Muscle layer of colon (tissue), 2 donors: ENCODE measurements at regions not wholly inside any gene's neighbourhood (a gene's known extent, or its start where the extent isn't known, plus 50 kb on each side); places are given as distances from the start of the nearest gene placed in this dataset.

Experiments used
- H3K27ac ChIP-seq: one replicate; pipeline ENCODE4 v1.7.0; 2013; ENCODE audit warnings: low read depth, mild to moderate bottlenecking, low read length, moderate library complexity
- H3K27me3 ChIP-seq, 2 donors: one replicate each; pipeline ENCODE4 v1.7.0; 2013; ENCODE audit warnings: low read length in 2 of 2, mild to moderate bottlenecking in 2 of 2; ENCODE audit not compliant: insufficient read depth in 2 of 2, control insufficient read depth in 1 of 2
- H3K36me3 ChIP-seq: one replicate; pipeline ENCODE4 v1.7.0; 2013; ENCODE audit warnings: mild to moderate bottlenecking, low read length; ENCODE audit not compliant: insufficient read depth
- H3K4me1 ChIP-seq: one replicate; pipeline ENCODE4 v1.7.0; 2013; ENCODE audit warnings: mild to moderate bottlenecking, low read length; ENCODE audit not compliant: insufficient read depth
- H3K4me3 ChIP-seq, 2 donors: one replicate each; pipeline ENCODE4 v1.7.0; 2013; ENCODE audit warnings: low read length in 2 of 2, low read depth in 1 of 2, mild to moderate bottlenecking in 1 of 2, moderate library complexity in 1 of 2
- H3K9ac ChIP-seq: one replicate; pipeline ENCODE4 v1.7.0; 2013; ENCODE audit warnings: low read length
- H3K9me3 ChIP-seq: one replicate; pipeline ENCODE4 v1.7.0; 2013; ENCODE audit warnings: mild to moderate bottlenecking, low read length
- donor health status: abdominal sarcoma.
- donor health status: Adenocarcinoma of cecum.

GRCh38 chr5:123879071-123879470 is 367.1 kb downstream of the CSNK1G3 start:
- no peak overlapping the region for H3K4me3 ChIP-seq
- no peaks in the 10 kb centered on the region for H3K9me3 ChIP-seq
- H3K36me3 ChIP-seq = no peaks in the 10 kb centered on the region
- H3K9ac ChIP-seq = no peak overlapping the region
- H3K27ac ChIP-seq = no peak overlapping the region
- no peaks in the 10 kb centered on the region for H3K27me3 ChIP-seq
- no peaks in the 10 kb centered on the region for H3K4me1 ChIP-seq

GRCh38 chr5:123876276-123876790 is 364.4 kb downstream of the CSNK1G3 start:
- Histone ChIP-seq H3K4me3 (no peak overlapping the region), H3K4me1 (no peaks in the 10 kb centered on the region), H3K27me3 (no peaks in the 10 kb centered on the region), H3K27ac (no peak overlapping the region), H3K9me3 (no peaks in the 10 kb centered on the region), H3K36me3 (no peaks in the 10 kb centered on the region), H3K9ac (no peak overlapping the region)

- Histone ChIP-seq H3K4me3 (no peak overlapping the region), H3K9me3 (no peaks in the 10 kb centered on the region), H3K36me3 (no peaks in the 10 kb centered on the region), H3K9ac (no peak overlapping the region), H3K27ac (no peak overlapping the region), H3K27me3 (no peaks in the 10 kb centered on the region), H3K4me1 (no peaks in the 10 kb centered on the region)
Observed at GRCh38 chr5:123875561-123876275, 363.7 kb downstream of the CSNK1G3 start.

GRCh38 chr5:123874600-123875201 is 362.7 kb downstream of the CSNK1G3 start:
- no peak overlapping the region for H3K9ac ChIP-seq
- no peak overlapping the region for H3K27ac ChIP-seq
- no peaks in the 10 kb centered on the region for H3K4me1 ChIP-seq
- H3K4me3 ChIP-seq = no peak overlapping the region
- no peaks in the 10 kb centered on the region for H3K27me3 ChIP-seq
- H3K9me3 ChIP-seq = no peaks in the 10 kb centered on the region
- no peaks in the 10 kb centered on the region for H3K36me3 ChIP-seq

- Histone ChIP-seq H3K27me3 (no peaks in the 10 kb centered on the region), H3K9me3 (no peaks in the 10 kb centered on the region), H3K4me3 (no peak overlapping the region), H3K4me1 (no peaks in the 10 kb centered on the region), H3K27ac (no peak overlapping the region), H3K9ac (no peak overlapping the region), H3K36me3 (no peaks in the 10 kb centered on the region)
Observed at GRCh38 chr5:123873846-123874245, 361.9 kb downstream of the CSNK1G3 start.

- Histone ChIP-seq H3K27me3 (no peaks in the 10 kb centered on the region), H3K27ac (no peak overlapping the region), H3K9me3 (no peaks in the 10 kb centered on the region), H3K4me1 (peaks cover 5% of the 10 kb centered on the region), H3K4me3 (no peak overlapping the region), H3K9ac (no peak overlapping the region), H3K36me3 (no peaks in the 10 kb centered on the region)
Observed at GRCh38 chr5:123871373-123871772, 359.4 kb downstream of the CSNK1G3 start.

- Histone ChIP-seq H3K27me3 (no peaks in the 10 kb centered on the region), H3K36me3 (no peaks in the 10 kb centered on the region), H3K9me3 (no peaks in the 10 kb centered on the region), H3K4me3 (no peak overlapping the region), H3K4me1 (peaks cover 5% of the 10 kb centered on the region), H3K27ac (no peak overlapping the region), H3K9ac (no peak overlapping the region)
Observed at GRCh38 chr5:123868881-123869280, 356.9 kb downstream of the CSNK1G3 start.

- Histone ChIP-seq H3K4me3 (no peak overlapping the region), H3K9ac (no peak overlapping the region), H3K27ac (no peak overlapping the region), H3K36me3 (no peaks in the 10 kb centered on the region), H3K9me3 (no peaks in the 10 kb centered on the region), H3K27me3 (no peaks in the 10 kb centered on the region), H3K4me1 (peaks cover 5% of the 10 kb centered on the region)
Observed at GRCh38 chr5:123868267-123868666, 356.3 kb downstream of the CSNK1G3 start.

- no peak overlapping the region for H3K27ac ChIP-seq
- peaks cover 5% of the 10 kb centered on the region for H3K4me1 ChIP-seq
- H3K9ac ChIP-seq = no peak overlapping the region
- H3K36me3 ChIP-seq = no peaks in the 10 kb centered on the region
- H3K4me3 ChIP-seq = no peak overlapping the region
- no peaks in the 10 kb centered on the region for H3K27me3 ChIP-seq
- H3K9me3 ChIP-seq = no peaks in the 10 kb centered on the region
Observed at GRCh38 chr5:123865641-123866040, 353.7 kb downstream of the CSNK1G3 start.

- H3K9ac ChIP-seq = no peak overlapping the region
- no peak overlapping the region for H3K27ac ChIP-seq
- H3K4me3 ChIP-seq = no peak overlapping the region
- H3K9me3 ChIP-seq = no peaks in the 10 kb centered on the region
- H3K27me3 ChIP-seq = no peaks in the 10 kb centered on the region
- no peaks in the 10 kb centered on the region for H3K36me3 ChIP-seq
- peaks cover 5% of the 10 kb centered on the region for H3K4me1 ChIP-seq
Observed at GRCh38 chr5:123864578-123864977, 352.6 kb downstream of the CSNK1G3 start.

- Histone ChIP-seq H3K4me3 (no peak overlapping the region), H3K27me3 (no peaks in the 10 kb centered on the region), H3K9ac (no peak overlapping the region), H3K9me3 (no peaks in the 10 kb centered on the region), H3K4me1 (no peaks in the 10 kb centered on the region), H3K27ac (no peak overlapping the region), H3K36me3 (no peaks in the 10 kb centered on the region)
Observed at GRCh38 chr5:123858938-123859337, 347.0 kb downstream of the CSNK1G3 start.

GRCh38 chr5:123856766-123857165 is 344.8 kb downstream of the CSNK1G3 start:
- H3K27ac ChIP-seq = no peak overlapping the region
- H3K4me1 ChIP-seq = no peaks in the 10 kb centered on the region
- H3K4me3 ChIP-seq = no peak overlapping the region
- H3K36me3 ChIP-seq = no peaks in the 10 kb centered on the region
- H3K27me3 ChIP-seq = no peaks in the 10 kb centered on the region
- H3K9ac ChIP-seq = no peak overlapping the region
- H3K9me3 ChIP-seq = no peaks in the 10 kb centered on the region
